Epithelial cell of proximal tubule (primary cell): ENCODE measurements at regions not wholly inside any gene's neighbourhood (a gene's known extent, or its start where the extent isn't known, plus 50 kb on each side); places are given as distances from the start of the nearest gene placed in this dataset.

ENCODE experiments used
- DNase-seq: peaks from one replicate; pipeline ENCODE4 v3.0.0-alpha.2; 2011; ENCODE audit warnings: low read depth
- H3K4me3 ChIP-seq: 2 replicates; pipeline ENCODE4 v1.5.1; 2011; ENCODE audit warnings: low read depth, mild to moderate bottlenecking, low read length
- CTCF ChIP-seq: conservative IDR thresholded peaks from 2 replicates; pipeline ENCODE4 v1.5.1; 2012; ENCODE audit warnings: low read depth, mild to moderate bottlenecking, low read length

- no peak for TF ChIP-seq CTCF
- H3K4me3 ChIP-seq: no peak overlapping the region
- no peak for DNase-seq
Measured at GRCh38 chr3:113062705-113063104, 71.9 kb downstream of the GTPBP8 start.

GRCh38 chr3:113063126-113063894 lies 72.5 kb downstream of the GTPBP8 start:
- no peak for DNase-seq
- no peak for TF ChIP-seq CTCF
- H3K4me3 ChIP-seq: no peak overlapping the region

GRCh38 chr3:113064183-113064582 lies 73.4 kb downstream of the GTPBP8 start:
- no peak for TF ChIP-seq CTCF
- no peak for DNase-seq
- no peak overlapping the region for H3K4me3 ChIP-seq

DNA sequence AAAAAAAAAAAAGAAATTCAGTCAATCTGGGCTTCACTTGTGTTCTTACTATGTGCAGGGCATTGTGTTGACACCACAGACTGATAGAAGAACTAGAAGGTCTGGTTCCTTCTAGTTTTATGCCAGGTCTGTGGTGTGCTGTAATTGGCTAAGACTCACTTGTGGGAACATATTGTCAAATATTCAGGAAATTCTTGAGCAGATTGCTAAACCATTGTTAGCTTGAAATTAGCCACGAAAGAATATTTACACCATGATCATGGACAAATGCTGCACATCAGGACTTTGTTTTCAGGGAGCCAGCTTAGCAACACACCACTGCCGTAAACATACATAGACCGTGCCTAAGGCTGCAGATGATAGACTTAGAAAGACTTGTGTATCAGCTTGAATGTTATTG lies 74.6 kb downstream of the GTPBP8 start:
- no peak overlapping the region for H3K4me3 ChIP-seq
- TF ChIP-seq CTCF: no peak
- no peak for DNase-seq

DNA sequence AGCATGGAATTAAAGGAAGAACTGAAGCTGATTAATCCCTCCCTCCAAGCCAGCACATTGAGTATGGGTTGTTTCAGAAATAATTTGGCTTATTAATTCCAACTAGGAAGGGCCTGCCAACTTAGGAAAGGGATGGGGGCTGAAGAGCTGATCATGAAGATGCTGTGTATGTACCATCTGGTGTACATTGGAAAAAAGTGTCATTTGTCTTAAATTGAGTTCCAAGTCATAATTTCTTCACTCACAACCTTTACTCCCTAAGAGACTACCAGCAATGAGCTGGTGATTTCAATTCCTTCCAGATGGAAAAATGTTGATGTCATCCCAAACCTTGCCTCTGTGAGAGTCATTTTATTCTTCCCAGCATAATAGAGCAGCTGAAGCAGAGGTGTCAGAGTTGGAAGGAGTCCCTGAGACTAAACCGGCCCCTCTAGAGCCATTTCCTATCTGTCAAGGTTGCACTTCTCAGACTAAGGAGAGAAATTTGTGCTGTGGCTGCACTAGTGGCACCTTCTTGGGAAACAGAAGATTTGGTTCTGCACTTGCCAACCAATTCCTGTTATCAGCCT lies 79.4 kb downstream of the GTPBP8 start:
- TF ChIP-seq CTCF: no peak
- peak; percentile 19 for DNase-seq
- no peak overlapping the region for H3K4me3 ChIP-seq

GRCh38 chr3:113070681-113071113 lies 79.9 kb downstream of the GTPBP8 start:
- DNase-seq: peak; percentile 55
- H3K4me3 ChIP-seq: no peak overlapping the region
- no peak for TF ChIP-seq CTCF

DNA sequence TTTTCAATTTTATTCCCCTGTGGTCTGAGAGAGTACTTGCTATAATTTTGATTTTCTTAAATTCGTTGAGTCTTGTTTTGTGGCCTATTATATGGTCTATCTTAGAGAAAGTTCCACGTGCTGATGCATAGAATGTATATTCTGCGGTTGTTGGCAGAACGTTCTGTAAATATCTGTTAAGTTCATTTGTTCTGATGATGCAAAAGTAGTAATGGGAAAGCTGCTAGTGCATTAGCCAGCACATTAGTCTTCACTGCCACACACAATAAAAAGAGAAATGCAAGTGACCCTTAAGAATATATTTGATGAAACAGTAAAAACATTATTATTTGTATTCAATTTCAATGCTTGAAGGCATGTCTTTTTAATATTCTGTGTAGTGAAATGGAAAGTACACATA lies 84.8 kb downstream of the GTPBP8 start:
- H3K4me3 ChIP-seq: no peak overlapping the region
- no peak for TF ChIP-seq CTCF
- DNase-seq: no peak
